ENCODE measurements at regions not wholly inside any gene's neighbourhood (a gene's known extent, or its start where the extent isn't known, plus 50 kb on each side); places are given as distances from the start of the nearest gene placed in this dataset.
A peak's percentile ranks its signal among the peaks of the same experiment; 100 is the strongest.

GRCh38 chr11:111019871-111020670, 225.5 kb upstream of the POU2AF2 start:
- H3K4me3 ChIP-seq (ENCODE audit: low read depth, low read length): no peak overlapping the region
- TF ChIP-seq, protein P1, sequence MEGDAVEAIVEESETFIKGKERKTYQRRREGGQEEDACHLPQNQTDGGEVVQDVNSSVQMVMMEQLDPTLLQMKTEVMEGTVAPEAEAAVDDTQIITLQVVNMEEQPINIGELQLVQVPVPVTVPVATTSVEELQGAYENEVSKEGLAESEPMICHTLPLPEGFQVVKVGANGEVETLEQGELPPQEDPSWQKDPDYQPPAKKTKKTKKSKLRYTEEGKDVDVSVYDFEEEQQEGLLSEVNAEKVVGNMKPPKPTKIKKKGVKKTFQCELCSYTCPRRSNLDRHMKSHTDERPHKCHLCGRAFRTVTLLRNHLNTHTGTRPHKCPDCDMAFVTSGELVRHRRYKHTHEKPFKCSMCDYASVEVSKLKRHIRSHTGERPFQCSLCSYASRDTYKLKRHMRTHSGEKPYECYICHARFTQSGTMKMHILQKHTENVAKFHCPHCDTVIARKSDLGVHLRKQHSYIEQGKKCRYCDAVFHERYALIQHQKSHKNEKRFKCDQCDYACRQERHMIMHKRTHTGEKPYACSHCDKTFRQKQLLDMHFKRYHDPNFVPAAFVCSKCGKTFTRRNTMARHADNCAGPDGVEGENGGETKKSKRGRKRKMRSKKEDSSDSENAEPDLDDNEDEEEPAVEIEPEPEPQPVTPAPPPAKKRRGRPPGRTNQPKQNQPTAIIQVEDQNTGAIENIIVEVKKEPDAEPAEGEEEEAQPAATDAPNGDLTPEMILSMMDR (IDR thresholded peaks at IDR 0.05; ENCODE audit: insufficient read depth, low read length, severe bottlenecking): no peak
- H3K27me3 ChIP-seq (ENCODE audit: control insufficient read depth, insufficient read depth, low read length): peaks cover 2% of the 10 kb centered on the region
- no peaks in the 10 kb centered on the region for H3K36me3 ChIP-seq (ENCODE audit: control insufficient read depth, insufficient read depth, low read length)
- DNase-seq (ENCODE audit: low read depth) (no peak), FAIRE-seq (no peak)

GRCh38 chr11:111019451-111019850, 226.1 kb upstream of the POU2AF2 start:
- FAIRE-seq (no peak), DNase-seq (ENCODE audit: low read depth) (no peak)
- Histone ChIP-seq H3K36me3 (ENCODE audit: control insufficient read depth, insufficient read depth, low read length) (no peaks in the 10 kb centered on the region), H3K27me3 (ENCODE audit: control insufficient read depth, insufficient read depth, low read length) (no peaks in the 10 kb centered on the region), H3K4me3 (ENCODE audit: low read depth, low read length) (no peak overlapping the region)
- TF ChIP-seq, protein P1 (IDR thresholded peaks at IDR 0.05; ENCODE audit: insufficient read depth, low read length, severe bottlenecking): no peak

GRCh38 chr11:111018566-111018965, 227.0 kb upstream of the POU2AF2 start:
- TF ChIP-seq, protein P1 (IDR thresholded peaks at IDR 0.05; ENCODE audit: insufficient read depth, low read length, severe bottlenecking): no peak
- no peaks in the 10 kb centered on the region for H3K27me3 ChIP-seq (ENCODE audit: control insufficient read depth, insufficient read depth, low read length)
- no peak for FAIRE-seq
- DNase-seq (ENCODE audit: low read depth): peak; percentile 26
- no peaks in the 10 kb centered on the region for H3K36me3 ChIP-seq (ENCODE audit: control insufficient read depth, insufficient read depth, low read length)
- no peak overlapping the region for H3K4me3 ChIP-seq (ENCODE audit: low read depth, low read length)

DNA sequence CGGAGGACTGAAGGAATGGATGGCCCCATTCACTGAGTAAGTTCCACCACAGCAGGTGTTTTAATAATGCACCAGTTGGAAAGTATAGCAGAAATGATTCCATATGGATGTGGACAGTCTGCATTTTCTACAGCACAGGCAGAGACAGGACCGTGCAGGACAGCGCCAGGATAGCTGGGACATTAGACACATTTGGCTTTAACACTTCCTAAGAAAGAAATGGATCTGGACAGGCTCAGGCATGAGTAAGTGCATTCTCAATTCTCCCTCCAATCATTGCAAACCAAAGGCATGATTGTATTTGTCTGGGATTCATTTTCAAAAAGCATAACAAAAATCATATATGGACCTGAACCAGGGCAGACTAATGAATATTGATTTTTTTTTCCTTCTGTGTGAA, 233.0 kb upstream of the POU2AF2 start:
- Histone ChIP-seq H3K4me3 (ENCODE audit: low read depth, low read length) (no peak overlapping the region), H3K27me3 (ENCODE audit: control insufficient read depth, insufficient read depth, low read length) (no peaks in the 10 kb centered on the region), H3K36me3 (ENCODE audit: control insufficient read depth, insufficient read depth, low read length) (no peaks in the 10 kb centered on the region)
- peak; percentile 74 for DNase-seq (ENCODE audit: low read depth)
- no peak for FAIRE-seq
- TF ChIP-seq, protein P1 (IDR thresholded peaks at IDR 0.05; ENCODE audit: insufficient read depth, low read length, severe bottlenecking): no peak

DNA sequence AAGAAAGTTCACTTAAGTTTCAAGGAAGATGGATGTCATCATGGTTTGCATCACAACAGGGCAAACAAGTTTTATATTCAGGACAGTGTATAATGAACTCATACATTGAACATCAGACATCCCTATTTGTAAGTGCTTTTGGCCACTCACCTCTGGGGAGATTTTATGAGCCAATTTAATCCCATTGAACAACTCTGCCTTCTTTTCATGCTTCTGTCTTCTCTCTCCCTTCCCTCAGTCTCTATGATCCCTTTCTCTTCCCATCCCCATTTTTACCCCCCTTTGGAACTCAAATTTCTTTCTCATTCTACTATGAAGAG, 234.3 kb upstream of the POU2AF2 start:
- FAIRE-seq (no peak), DNase-seq (ENCODE audit: low read depth) (peak; percentile 13)
- TF ChIP-seq, protein P1 (IDR thresholded peaks at IDR 0.05; ENCODE audit: insufficient read depth, low read length, severe bottlenecking): no peak
- H3K36me3 ChIP-seq (ENCODE audit: control insufficient read depth, insufficient read depth, low read length): no peaks in the 10 kb centered on the region
- H3K27me3 ChIP-seq (ENCODE audit: control insufficient read depth, insufficient read depth, low read length): peaks cover 2% of the 10 kb centered on the region
- no peak overlapping the region for H3K4me3 ChIP-seq (ENCODE audit: low read depth, low read length)

All from bronchial epithelial cell (primary cell).